WI38 (cell line): ENCODE measurements at regions not wholly inside any gene's neighbourhood (a gene's known extent, or its start where the extent isn't known, plus 50 kb on each side); places are given as distances from the start of the nearest gene placed in this dataset.

Source experiments
- H3K4me3 ChIP-seq: 2 replicates; pipeline ENCODE4 v1.5.1; 2011; ENCODE audit warnings: low read depth, mild to moderate bottlenecking, control low read depth, low read length
- CTCF ChIP-seq: IDR thresholded peaks from 2 replicates; pipeline ENCODE4 v1.5.1; 2012; ENCODE audit warnings: low read depth, mild to moderate bottlenecking, control low read depth, low read length

- no peak for TF ChIP-seq CTCF
Measured at GRCh38 chr18:71666481-71666880, 877.7 kb downstream of the CBLN2 start.

DNA sequence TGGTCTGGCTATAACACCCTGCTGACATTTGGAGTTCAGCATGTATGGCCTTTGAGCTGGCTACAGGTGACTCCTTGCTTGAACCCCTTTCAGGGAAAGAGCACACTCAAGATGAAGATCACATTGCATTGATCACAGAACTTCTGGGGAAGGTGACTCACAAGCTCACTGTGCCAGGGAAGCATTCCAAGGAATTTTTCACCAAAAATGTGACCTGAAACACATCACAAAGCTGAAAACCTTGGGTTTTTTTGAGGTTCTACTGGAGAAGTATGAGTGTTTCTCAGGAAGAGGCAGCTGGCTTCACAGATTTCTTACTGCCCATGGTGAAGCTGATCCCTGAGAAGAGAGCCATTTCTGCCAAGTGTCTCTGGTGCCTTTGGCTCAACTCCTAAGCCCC is 879.0 kb downstream of the CBLN2 start:
- no peak overlapping the region for H3K4me3 ChIP-seq
- TF ChIP-seq CTCF, result no peak

More at GRCh38 chr18:71666481-71666880, 877.7 kb downstream of the CBLN2 start:
- no peak overlapping the region for H3K4me3 ChIP-seq

DNA sequence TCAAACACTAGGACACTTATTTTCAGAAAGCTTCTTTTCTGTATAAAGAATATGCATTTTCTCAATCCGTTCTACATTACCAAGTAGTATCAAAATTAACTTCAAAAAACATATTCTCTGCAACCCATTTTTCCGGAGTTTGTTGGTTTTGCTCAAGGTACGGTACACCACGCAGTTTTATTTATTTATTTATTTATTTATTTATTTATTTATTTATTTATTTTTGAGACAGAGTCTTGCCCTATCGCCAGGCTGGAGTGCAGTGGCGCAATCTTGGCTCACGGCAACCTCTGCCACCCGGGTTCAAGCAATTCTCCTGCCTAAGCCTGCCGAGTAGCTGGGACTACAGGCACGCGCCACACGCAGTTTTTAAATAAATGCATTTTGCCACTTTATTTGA is 900.3 kb downstream of the CBLN2 start:
- no peak overlapping the region for H3K4me3 ChIP-seq

DNA sequence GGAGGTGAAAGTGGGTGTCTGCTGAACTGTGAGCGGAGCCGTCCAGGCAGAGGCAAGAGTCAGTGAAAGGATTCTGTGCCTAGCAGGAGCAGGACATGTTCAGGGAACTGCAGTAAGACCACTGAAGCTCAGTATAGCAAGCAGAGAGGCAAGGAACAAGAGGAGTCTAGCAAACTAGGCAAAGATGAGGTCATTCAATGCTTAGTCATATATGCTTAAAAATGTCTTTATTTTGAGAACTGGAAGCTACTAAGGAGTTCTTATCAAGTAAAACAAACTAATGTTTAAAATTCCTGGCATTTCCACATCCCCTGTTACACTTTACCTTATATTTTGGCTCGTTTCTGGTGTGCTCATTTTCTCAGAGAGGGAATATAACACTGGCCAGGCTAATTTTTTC is 913.4 kb downstream of the CBLN2 start:
- no peak for TF ChIP-seq CTCF
- H3K4me3 ChIP-seq, result no peak overlapping the region

More for the DNA sequence above, 900.3 kb downstream of the CBLN2 start:
- TF ChIP-seq CTCF, result no peak

- H3K4me3 ChIP-seq, result no peak overlapping the region
- no peak for TF ChIP-seq CTCF
Measured at GRCh38 chr18:71625556-71626090, 918.5 kb downstream of the CBLN2 start.

DNA sequence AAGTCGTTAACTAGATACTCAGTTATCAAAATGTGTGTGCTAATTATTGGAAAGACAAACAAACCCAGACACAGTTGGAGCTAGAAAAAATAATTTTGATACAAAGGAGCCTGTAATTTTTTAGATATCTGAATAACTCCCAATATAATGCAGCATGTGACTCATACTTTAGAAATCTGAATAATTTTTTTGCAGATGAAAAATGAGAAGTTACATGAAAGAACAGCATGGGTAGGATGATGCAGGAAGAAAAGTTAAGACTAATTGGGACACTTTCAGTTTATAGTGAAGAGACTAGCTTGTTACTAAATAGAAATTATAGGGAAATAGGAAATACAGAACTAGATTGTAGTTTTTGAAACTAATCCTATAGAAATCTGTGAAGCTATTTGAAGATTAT is 945.8 kb downstream of the CBLN2 start:
- no peak overlapping the region for H3K4me3 ChIP-seq
- TF ChIP-seq CTCF, result no peak

DNA sequence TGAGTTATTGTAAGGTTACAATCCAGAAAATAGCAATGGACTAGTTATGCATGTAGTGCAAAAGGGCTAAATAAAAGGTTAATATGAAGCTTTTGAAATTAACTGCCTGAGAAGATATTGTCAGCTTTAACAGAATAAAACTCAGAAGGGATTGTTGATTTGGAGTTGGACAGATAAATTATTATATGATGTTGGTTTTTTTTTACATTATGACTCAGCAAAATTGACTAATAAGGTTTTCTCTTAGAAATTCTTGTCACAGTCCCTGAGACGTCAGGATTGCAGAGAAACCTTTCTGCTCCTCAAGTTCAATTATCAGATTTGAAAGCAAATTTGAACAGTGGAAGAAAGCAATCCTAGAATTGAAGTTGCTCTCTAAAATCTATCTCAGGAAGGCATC is 946.9 kb downstream of the CBLN2 start:
- H3K4me3 ChIP-seq, result no peak overlapping the region
- TF ChIP-seq CTCF, result no peak
